ENCODE measurements at regions not wholly inside any gene's neighbourhood (a gene's known extent, or its start where the extent isn't known, plus 50 kb on each side); places are given as distances from the start of the nearest gene placed in this dataset.

DNA sequence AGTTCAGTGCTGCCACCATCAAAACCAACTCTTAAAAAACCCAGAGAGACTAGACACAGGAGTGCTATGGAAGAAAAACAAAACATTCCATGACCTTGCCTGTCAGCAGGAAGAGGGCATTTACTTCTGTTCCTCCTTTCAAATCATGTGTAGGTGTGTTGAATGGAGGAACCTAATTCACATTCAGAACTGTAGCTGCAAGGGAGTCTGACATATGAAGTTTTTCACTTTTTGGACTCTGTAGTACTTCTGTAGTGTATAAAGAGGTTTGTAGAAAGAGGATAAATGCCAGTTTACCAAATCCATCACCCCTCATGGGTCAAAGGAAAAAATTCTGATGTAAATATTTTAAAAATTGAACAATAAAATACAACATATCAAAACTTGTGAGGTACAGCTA is 51.1 kb upstream of the SYPL1 start:
- Mint-ChIP-seq H3K27ac (no peak overlapping the region), H3K4me3 (no peak overlapping the region), H3K4me1 (no peaks in the 10 kb centered on the region), H3K27me3 (ENCODE audit: low read depth) (peaks cover 4% of the 10 kb centered on the region), H3K9me3 (peaks cover 36% of the 10 kb centered on the region), H3K36me3 (peaks cover 2% of the 10 kb centered on the region)
- DNase-seq (ENCODE audit: low spot score in 2 of 2, unreplicated experiment in 2 of 2): no peak
- no peak for TF ChIP-seq CTCF (IDR thresholded peaks at IDR 0.05; ENCODE audit: unreplicated experiment)
